Thoracic aorta (tissue), 2 donors: ENCODE measurements at regions not wholly inside any gene's neighbourhood (a gene's known extent, or its start where the extent isn't known, plus 50 kb on each side); places are given as distances from the start of the nearest gene placed in this dataset.

ENCODE experiments used
- ATAC-seq: fragments of 150-250 bp; one replicate; pipeline ENCODE4 v1.8.0; 2017; ENCODE audit warnings: low read depth; ENCODE audit not compliant: insufficient number of reproducible peaks, low FRiP score
- DNase-seq: peaks from one replicate; pipeline ENCODE4 v3.0.0-alpha.2; 2020; ENCODE audit warnings: low spot score
- H3K27ac ChIP-seq, 2 donors: fragments of 200-600 bp; sonication (generic); 1 replicate in 1 of 2; 2 replicates in 1 of 2; pipeline ENCODE4 v1.5.1; 2016; ENCODE audit warnings: mild to moderate bottlenecking in 2 of 2, moderate library complexity in 2 of 2
- H3K27me3 ChIP-seq: fragments of 200-600 bp; sonication (generic); replicated peaks from 2 replicates; pipeline ENCODE4 v1.6.0; 2016; ENCODE audit warnings: mild to moderate bottlenecking; ENCODE audit not compliant: insufficient read depth
- H3K36me3 ChIP-seq: fragments of 200-600 bp; sonication (generic); one replicate; pipeline ENCODE4 v1.5.1; 2016
- H3K4me1 ChIP-seq, 2 donors: fragments of 200-600 bp; sonication (generic); 1 replicate in 1 of 2; 2 replicates in 1 of 2; pipeline versions ENCODE4 v1.5.1 to v1.6.0; 2016; ENCODE audit warnings: low read depth in 2 of 2, mild to moderate bottlenecking in 1 of 2; ENCODE audit not compliant: control insufficient read depth in 1 of 2
- H3K4me3 ChIP-seq: fragments of 200-600 bp; sonication (generic); 2 replicates; pipeline ENCODE4 v1.5.1; 2016; ENCODE audit warnings: mild to moderate bottlenecking
- H3K9me3 ChIP-seq: fragments of 200-600 bp; sonication (generic); 2 replicates; pipeline ENCODE4 v1.5.1; 2016
- TF ChIP-seq, protein P1 (sequence below): fragments of 200-600 bp; sonication (generic); IDR thresholded peaks from one replicate; pipeline ENCODE4 v1.5.1; 2019; ENCODE audit warnings: antibody characterized with exemption

DNA sequence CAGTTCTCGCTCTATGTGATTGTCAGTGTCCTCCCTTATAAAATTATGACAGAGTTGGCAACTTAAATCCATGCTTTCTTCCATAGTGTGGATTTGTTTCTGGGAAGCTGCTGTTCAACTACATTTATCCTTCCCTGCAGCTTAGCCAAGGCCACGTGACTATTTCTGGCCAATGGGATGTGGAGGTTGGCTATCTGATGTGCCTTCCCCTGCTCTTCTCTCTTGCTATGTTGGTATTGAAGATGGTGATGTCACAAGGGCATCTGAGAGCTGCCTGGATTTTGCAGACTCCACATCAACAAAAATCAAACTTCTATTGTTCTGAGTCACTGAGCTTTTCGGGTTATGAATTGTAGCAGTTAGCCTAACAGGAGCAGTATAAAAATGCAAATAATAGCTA lies 164.9 kb upstream of the RHOBTB1 start:
- Histone ChIP-seq H3K27me3 (no peaks in the 10 kb centered on the region), H3K9me3 (no peaks in the 10 kb centered on the region), H3K4me1 (no peaks in the 10 kb centered on the region), H3K36me3 (no peaks in the 10 kb centered on the region), H3K27ac (no peak overlapping the region), H3K4me3 (no peak overlapping the region)
- DNase-seq = no peak
- no peak for ATAC-seq
- TF ChIP-seq, protein P1, sequence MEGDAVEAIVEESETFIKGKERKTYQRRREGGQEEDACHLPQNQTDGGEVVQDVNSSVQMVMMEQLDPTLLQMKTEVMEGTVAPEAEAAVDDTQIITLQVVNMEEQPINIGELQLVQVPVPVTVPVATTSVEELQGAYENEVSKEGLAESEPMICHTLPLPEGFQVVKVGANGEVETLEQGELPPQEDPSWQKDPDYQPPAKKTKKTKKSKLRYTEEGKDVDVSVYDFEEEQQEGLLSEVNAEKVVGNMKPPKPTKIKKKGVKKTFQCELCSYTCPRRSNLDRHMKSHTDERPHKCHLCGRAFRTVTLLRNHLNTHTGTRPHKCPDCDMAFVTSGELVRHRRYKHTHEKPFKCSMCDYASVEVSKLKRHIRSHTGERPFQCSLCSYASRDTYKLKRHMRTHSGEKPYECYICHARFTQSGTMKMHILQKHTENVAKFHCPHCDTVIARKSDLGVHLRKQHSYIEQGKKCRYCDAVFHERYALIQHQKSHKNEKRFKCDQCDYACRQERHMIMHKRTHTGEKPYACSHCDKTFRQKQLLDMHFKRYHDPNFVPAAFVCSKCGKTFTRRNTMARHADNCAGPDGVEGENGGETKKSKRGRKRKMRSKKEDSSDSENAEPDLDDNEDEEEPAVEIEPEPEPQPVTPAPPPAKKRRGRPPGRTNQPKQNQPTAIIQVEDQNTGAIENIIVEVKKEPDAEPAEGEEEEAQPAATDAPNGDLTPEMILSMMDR = no peak

DNA sequence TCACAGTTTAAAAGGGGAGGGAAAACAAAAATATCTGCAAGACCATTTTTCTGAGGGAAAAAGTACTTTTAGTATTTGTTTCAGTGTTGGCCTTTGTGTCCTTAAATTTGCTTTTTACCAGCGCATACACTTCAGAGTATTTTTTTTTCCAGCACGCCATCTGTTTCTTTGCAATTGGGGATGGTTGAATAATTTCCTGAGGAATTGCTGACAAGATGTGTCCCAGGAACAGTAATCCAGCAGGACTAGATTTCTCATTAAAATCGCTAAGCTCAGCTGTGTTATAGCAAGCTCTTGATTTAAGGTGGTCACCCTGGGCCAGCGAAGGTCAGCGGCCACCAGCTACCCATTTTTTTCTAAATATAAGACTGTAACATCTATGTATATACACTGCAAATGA lies 156.9 kb upstream of the RHOBTB1 start:
- H3K4me1 ChIP-seq = no peaks in the 10 kb centered on the region
- TF ChIP-seq, protein P1 = no peak
- no peaks in the 10 kb centered on the region for H3K9me3 ChIP-seq
- no peaks in the 10 kb centered on the region for H3K36me3 ChIP-seq
- no peak for DNase-seq
- H3K27me3 ChIP-seq = no peaks in the 10 kb centered on the region
- no peak overlapping the region for H3K27ac ChIP-seq
- no peak for ATAC-seq
- no peak overlapping the region for H3K4me3 ChIP-seq

DNA sequence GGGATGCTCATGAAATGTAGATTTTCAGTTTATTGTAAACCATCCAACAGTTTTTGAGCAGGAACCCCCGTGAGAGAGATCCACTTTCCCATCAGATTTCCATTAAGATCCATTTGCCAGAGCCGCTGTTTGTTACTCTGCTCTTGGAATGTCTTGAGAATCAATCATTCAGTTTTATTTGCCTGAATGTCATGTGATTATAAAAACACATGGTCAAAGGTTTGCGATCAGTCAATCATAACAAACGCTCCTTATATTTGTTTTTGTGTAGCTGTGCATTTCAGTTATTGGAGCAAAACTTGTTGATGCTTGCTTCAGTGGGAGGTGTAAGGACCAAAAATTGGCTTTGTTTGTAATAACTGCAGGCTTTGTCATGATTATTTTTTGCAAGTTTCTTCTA lies 155.8 kb upstream of the RHOBTB1 start:
- no peaks in the 10 kb centered on the region for H3K9me3 ChIP-seq
- H3K4me1 ChIP-seq = no peaks in the 10 kb centered on the region
- ATAC-seq (no peak), DNase-seq (no peak)
- no peak overlapping the region for H3K27ac ChIP-seq
- no peak overlapping the region for H3K4me3 ChIP-seq
- TF ChIP-seq, protein P1 = no peak
- H3K27me3 ChIP-seq = no peaks in the 10 kb centered on the region
- H3K36me3 ChIP-seq = no peaks in the 10 kb centered on the region

DNA sequence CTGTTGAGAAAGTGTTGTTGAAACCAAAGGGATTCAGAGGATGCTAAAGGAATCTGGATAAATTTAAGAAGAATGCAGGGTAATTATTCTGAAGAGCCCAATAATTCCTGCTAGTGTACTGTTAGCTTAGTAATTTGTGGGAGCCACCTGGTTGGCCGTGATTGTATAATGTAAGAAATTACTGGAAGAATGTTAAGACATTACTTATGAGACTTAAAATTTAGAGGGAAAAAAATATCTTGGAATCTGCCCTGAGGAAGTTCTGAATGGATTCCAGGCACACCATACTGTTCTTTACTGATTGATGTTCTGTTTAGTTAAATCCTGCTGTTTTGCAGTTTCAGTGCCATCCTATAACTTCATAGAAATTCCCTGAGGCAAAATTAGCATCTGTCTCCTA lies 155.0 kb upstream of the RHOBTB1 start:
- no peaks in the 10 kb centered on the region for H3K27me3 ChIP-seq
- DNase-seq (no peak), ATAC-seq (no peak)
- H3K4me3 ChIP-seq = no peak overlapping the region
- no peaks in the 10 kb centered on the region for H3K4me1 ChIP-seq
- H3K9me3 ChIP-seq = no peaks in the 10 kb centered on the region
- TF ChIP-seq, protein P1 = no peak
- no peak overlapping the region for H3K27ac ChIP-seq
- H3K36me3 ChIP-seq = no peaks in the 10 kb centered on the region

DNA sequence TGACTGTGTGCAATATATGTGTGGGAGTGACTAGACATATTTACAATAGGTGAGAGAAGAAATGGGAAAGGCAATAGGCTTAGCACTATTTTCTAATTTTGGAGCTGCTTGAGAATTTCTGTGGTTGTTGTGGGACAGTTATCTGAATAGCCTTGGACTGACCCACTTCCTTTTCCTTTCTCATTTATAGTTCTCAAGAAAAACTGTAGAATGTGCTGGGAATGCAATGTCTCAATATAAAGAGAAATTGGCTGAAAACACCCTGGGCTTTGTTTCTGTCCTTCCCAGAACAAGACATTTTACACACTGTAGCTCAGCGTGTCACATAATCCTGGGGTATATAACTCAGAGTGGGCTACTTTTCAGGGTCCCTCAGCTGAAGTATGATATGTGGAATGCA lies 153.0 kb upstream of the RHOBTB1 start:
- Histone ChIP-seq H3K27ac (no peak overlapping the region), H3K27me3 (no peaks in the 10 kb centered on the region), H3K4me1 (no peaks in the 10 kb centered on the region), H3K4me3 (no peak overlapping the region), H3K9me3 (no peaks in the 10 kb centered on the region), H3K36me3 (no peaks in the 10 kb centered on the region)
- ATAC-seq (no peak), DNase-seq (no peak)
- TF ChIP-seq, protein P1 = no peak
